Liver (tissue), 8 donors: ENCODE measurements at regions not wholly inside any gene's neighbourhood (a gene's known extent, or its start where the extent isn't known, plus 50 kb on each side); places are given as distances from the start of the nearest gene placed in this dataset.

Experiments used
- DNase-seq: peaks from one replicate; pipeline ENCODE4 v3.0.0-alpha.2; 2017; ENCODE audit warnings: low spot score
- H3K27ac ChIP-seq, 2 donors: one replicate each; pipeline ENCODE4 v1.7.0; 2013; ENCODE audit warnings: inconsistent platforms in 2 of 2, low read length in 2 of 2, control low read depth in 1 of 2, low read depth in 1 of 2, mild to moderate bottlenecking in 1 of 2
- H3K27me3 ChIP-seq, 4 donors: one replicate each; pipeline versions ENCODE4 v1.6.1 to v1.7.0; 2013; ENCODE audit warnings: low read length in 3 of 4, inconsistent platforms in 1 of 4, mild to moderate bottlenecking in 1 of 4, moderate library complexity in 1 of 4; ENCODE audit not compliant: control insufficient read depth in 4 of 4, insufficient read depth in 4 of 4
- H3K36me3 ChIP-seq, 4 donors: one replicate each; pipeline versions ENCODE4 v1.6.1 to v1.7.0; 2013; ENCODE audit warnings: low read length in 3 of 4, mild to moderate bottlenecking in 3 of 4, low read depth in 1 of 4, moderate library complexity in 1 of 4; ENCODE audit not compliant: control insufficient read depth in 4 of 4, insufficient read depth in 3 of 4
- H3K4me1 ChIP-seq, 4 donors: one replicate each; pipeline versions ENCODE4 v1.6.1 to v1.7.0; 2013; ENCODE audit warnings: low read length in 3 of 4, mild to moderate bottlenecking in 3 of 4, moderate library complexity in 1 of 4; ENCODE audit not compliant: control insufficient read depth in 4 of 4, insufficient read depth in 4 of 4
- H3K4me3 ChIP-seq, 3 donors: one replicate each; pipeline versions ENCODE4 v1.6.1 to v1.7.0; 2013; ENCODE audit warnings: low read length in 3 of 3, control low read depth in 1 of 3, low read depth in 1 of 3, mild to moderate bottlenecking in 1 of 3
- H3K9ac ChIP-seq, 2 donors: one replicate each; pipeline ENCODE4 v1.7.0; 2013; ENCODE audit warnings: low read length in 2 of 2, mild to moderate bottlenecking in 2 of 2, moderate library complexity in 2 of 2, control low read depth in 1 of 2, low read depth in 1 of 2
- H3K9me3 ChIP-seq, 4 donors: one replicate each; pipeline versions ENCODE4 v1.6.1 to v1.7.0; 2013; ENCODE audit warnings: low read length in 3 of 4; ENCODE audit not compliant: control insufficient read depth in 4 of 4
- EGR1 ChIP-seq, 2 donors: IDR thresholded peaks; 2 replicates each; pipeline ENCODE4 v1.6.1; 2016 to 2018; ENCODE audit warnings: antibody characterized with exemption in 2 of 2, low read depth in 2 of 2
- FOXA2 ChIP-seq: IDR thresholded peaks from 2 replicates; pipeline ENCODE4 v1.6.1; 2016; ENCODE audit warnings: antibody characterized with exemption
- GABPA ChIP-seq, 2 donors: IDR thresholded peaks in 1 of 2; conservative IDR thresholded peaks in 1 of 2; 2 replicates each; pipeline ENCODE4 v1.6.1; 2016; ENCODE audit warnings: antibody characterized with exemption in 2 of 2, mild to moderate bottlenecking in 1 of 2, moderate library complexity in 1 of 2
- HNF4G ChIP-seq: IDR thresholded peaks from 2 replicates; pipeline ENCODE4 v1.6.1; 2016; ENCODE audit warnings: antibody characterized with exemption
- JUND ChIP-seq, 2 donors: IDR thresholded peaks; 2 replicates each; pipeline ENCODE4 v1.6.1; 2016; ENCODE audit warnings: antibody characterized with exemption in 2 of 2
- NR2F2 ChIP-seq: IDR thresholded peaks from 2 replicates; pipeline ENCODE4 v1.6.1; 2016; ENCODE audit warnings: antibody characterized with exemption
- SP1 ChIP-seq: IDR thresholded peaks from 2 replicates; pipeline ENCODE4 v1.6.1; 2018; ENCODE audit warnings: antibody characterized with exemption, mild to moderate bottlenecking
- TAF1 ChIP-seq: conservative IDR thresholded peaks from 2 replicates; pipeline ENCODE4 v1.6.1; 2016; ENCODE audit warnings: antibody characterized with exemption, mild to moderate bottlenecking
- YY1 ChIP-seq: IDR thresholded peaks from 2 replicates; pipeline ENCODE4 v1.6.1; 2016; ENCODE audit warnings: antibody characterized with exemption, mild to moderate bottlenecking
- WGBS: extraction: QIAGEN DNeasy Blood & Tissue Kit; methylation state at CpG from one replicate; pipeline ENCODE4 v1.1.7; 2013; 5-methylcytosine and 5-hydroxymethylcytosine counted together
- TF ChIP-seq, protein P1 (sequence below): IDR thresholded peaks from 2 replicates; pipeline ENCODE4 v1.6.1; 2016; ENCODE audit warnings: antibody characterized with exemption
- TF ChIP-seq, protein P2 (sequence below): IDR thresholded peaks from 2 replicates; pipeline ENCODE4 v1.6.1; 2016; ENCODE audit warnings: antibody characterized with exemption
- TF ChIP-seq, protein P3 (sequence below): fragments of 150-350 bp; IDR thresholded peaks from 2 replicates; pipeline ENCODE4 v1.5.1; 2017; ENCODE audit warnings: improper control_type of control experiment, low read depth, low read length; ENCODE audit not compliant: missing input control
- TF ChIP-seq, protein P4 (sequence below): IDR thresholded peaks from 2 replicates; pipeline ENCODE4 v1.6.1; 2016; ENCODE audit warnings: antibody characterized with exemption
- donor health status: healthy.
- donor health status: healthy.
- donor health status: healthy.
- donor health status: healthy.
- donor health status: healthy.

DNA sequence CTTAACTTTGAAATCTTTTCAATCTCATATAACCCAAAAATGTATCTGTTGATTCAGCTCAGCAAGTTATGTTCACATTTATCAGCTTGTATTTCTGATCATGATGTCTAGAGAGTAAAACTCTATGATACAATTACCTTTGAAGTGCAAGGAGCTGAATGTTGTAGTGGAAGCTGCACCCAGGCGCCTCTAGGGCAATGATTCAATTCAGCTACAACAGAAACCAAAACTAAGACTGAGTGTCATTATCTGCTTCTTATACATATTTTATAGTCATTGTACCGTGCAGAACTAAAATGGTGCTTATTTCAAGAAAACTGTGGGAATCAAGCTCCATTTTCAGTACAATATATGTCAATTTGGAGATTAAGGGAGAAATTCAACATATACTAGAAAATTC lies 1237.5 kb downstream of the ZPLD1 start:
- 78% methylated on average over 2 of the region's 2 CpGs for WGBS

DNA sequence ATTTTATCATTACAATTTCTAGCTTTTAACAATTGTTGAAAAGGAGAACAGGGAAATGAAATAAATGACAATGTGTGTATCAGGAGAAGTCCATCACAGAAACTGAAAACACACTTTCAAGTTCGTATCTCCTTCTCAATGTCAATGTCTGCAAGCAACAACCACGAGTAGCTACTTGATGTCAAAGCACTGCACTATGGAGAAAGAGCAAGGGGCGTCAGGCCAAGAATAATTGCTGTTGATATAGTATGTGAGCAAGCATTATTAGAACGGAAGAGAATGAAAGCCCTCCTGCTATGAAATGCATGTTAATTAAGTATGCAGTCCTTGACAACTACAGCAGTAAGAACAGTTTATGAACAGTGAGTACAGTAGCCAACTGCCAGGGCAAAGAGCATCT lies 1250.1 kb downstream of the ZPLD1 start:
- no peak for DNase-seq
- TF ChIP-seq JUND (IDR thresholded peaks at IDR 0.05) (no peak), HNF4G (no peak), TAF1 (no peak), YY1 (no peak), SP1 (no peak), GABPA (IDR thresholded peaks at IDR 0.05 in 1 of 2, conservative IDR thresholded peaks at IDR 0.05 in 1 of 2) (no peak), NR2F2 (no peak), FOXA2 (no peak)
- TF ChIP-seq, protein P1, sequence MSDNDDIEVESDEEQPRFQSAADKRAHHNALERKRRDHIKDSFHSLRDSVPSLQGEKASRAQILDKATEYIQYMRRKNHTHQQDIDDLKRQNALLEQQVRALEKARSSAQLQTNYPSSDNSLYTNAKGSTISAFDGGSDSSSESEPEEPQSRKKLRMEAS, result no peak
- TF ChIP-seq, protein P2, sequence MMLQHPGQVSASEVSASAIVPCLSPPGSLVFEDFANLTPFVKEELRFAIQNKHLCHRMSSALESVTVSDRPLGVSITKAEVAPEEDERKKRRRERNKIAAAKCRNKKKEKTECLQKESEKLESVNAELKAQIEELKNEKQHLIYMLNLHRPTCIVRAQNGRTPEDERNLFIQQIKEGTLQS, result no peak
- TF ChIP-seq, protein P3, sequence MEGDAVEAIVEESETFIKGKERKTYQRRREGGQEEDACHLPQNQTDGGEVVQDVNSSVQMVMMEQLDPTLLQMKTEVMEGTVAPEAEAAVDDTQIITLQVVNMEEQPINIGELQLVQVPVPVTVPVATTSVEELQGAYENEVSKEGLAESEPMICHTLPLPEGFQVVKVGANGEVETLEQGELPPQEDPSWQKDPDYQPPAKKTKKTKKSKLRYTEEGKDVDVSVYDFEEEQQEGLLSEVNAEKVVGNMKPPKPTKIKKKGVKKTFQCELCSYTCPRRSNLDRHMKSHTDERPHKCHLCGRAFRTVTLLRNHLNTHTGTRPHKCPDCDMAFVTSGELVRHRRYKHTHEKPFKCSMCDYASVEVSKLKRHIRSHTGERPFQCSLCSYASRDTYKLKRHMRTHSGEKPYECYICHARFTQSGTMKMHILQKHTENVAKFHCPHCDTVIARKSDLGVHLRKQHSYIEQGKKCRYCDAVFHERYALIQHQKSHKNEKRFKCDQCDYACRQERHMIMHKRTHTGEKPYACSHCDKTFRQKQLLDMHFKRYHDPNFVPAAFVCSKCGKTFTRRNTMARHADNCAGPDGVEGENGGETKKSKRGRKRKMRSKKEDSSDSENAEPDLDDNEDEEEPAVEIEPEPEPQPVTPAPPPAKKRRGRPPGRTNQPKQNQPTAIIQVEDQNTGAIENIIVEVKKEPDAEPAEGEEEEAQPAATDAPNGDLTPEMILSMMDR, result no peak
- TF ChIP-seq, protein P4, sequence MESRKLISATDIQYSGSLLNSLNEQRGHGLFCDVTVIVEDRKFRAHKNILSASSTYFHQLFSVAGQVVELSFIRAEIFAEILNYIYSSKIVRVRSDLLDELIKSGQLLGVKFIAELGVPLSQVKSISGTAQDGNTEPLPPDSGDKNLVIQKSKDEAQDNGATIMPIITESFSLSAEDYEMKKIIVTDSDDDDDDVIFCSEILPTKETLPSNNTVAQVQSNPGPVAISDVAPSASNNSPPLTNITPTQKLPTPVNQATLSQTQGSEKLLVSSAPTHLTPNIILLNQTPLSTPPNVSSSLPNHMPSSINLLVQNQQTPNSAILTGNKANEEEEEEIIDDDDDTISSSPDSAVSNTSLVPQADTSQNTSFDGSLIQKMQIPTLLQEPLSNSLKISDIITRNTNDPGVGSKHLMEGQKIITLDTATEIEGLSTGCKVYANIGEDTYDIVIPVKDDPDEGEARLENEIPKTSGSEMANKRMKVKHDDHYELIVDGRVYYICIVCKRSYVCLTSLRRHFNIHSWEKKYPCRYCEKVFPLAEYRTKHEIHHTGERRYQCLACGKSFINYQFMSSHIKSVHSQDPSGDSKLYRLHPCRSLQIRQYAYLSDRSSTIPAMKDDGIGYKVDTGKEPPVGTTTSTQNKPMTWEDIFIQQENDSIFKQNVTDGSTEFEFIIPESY, result no peak
- H3K4me1 ChIP-seq, result no peaks in the 10 kb centered on the region
- no peak overlapping the region for H3K27ac ChIP-seq
- H3K36me3 ChIP-seq, result no peaks in the 10 kb centered on the region
- no peak overlapping the region for H3K9ac ChIP-seq
- no peaks in the 10 kb centered on the region for H3K9me3 ChIP-seq
- no peak overlapping the region for H3K4me3 ChIP-seq
- 43% methylated on average over 4 of the region's 4 CpGs for WGBS
- no peaks in the 10 kb centered on the region for H3K27me3 ChIP-seq

More for the DNA sequence above, 1237.5 kb downstream of the ZPLD1 start:
- H3K27ac ChIP-seq, result no peak overlapping the region
- TF ChIP-seq FOXA2, result no peak
- TF ChIP-seq, protein P2, result no peak
- H3K9me3 ChIP-seq, result no peaks in the 10 kb centered on the region
- no peak overlapping the region for H3K9ac ChIP-seq
- no peaks in the 10 kb centered on the region for H3K27me3 ChIP-seq
- H3K4me1 ChIP-seq, result no peaks in the 10 kb centered on the region
- no peaks in the 10 kb centered on the region for H3K36me3 ChIP-seq
- no peak overlapping the region for H3K4me3 ChIP-seq
- no peak for DNase-seq

DNA sequence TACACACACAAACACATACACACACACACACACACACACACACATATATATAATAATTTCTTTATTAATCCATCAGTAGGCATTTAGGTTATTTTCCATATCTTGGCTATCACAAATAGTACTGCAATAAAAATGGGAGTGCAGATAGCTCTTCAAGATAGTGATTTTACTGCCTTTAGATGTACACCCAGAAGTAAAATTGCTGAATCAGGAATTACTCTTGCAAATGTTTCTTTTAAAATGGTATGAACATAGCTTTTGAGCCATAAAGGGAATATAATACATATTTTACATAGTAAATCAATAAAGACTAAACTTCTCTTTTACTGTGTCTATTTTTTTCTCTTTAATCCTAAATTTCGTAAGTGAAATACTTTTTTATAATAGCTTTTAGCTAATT lies 1251.1 kb downstream of the ZPLD1 start:
- Histone ChIP-seq H3K9ac (no peak overlapping the region), H3K4me3 (no peak overlapping the region), H3K27ac (no peak overlapping the region), H3K36me3 (no peaks in the 10 kb centered on the region), H3K4me1 (no peaks in the 10 kb centered on the region), H3K9me3 (no peaks in the 10 kb centered on the region), H3K27me3 (no peaks in the 10 kb centered on the region)
- WGBS, result 38% methylated on average over 1 of the region's 1 CpG
- TF ChIP-seq FOXA2, result no peak
- TF ChIP-seq SP1, result no peak
- no peak for TF ChIP-seq GABPA (IDR thresholded peaks at IDR 0.05 in 1 of 2, conservative IDR thresholded peaks at IDR 0.05 in 1 of 2)
- TF ChIP-seq, protein P3, result no peak
- TF ChIP-seq YY1, result no peak
- TF ChIP-seq, protein P4, result no peak
- TF ChIP-seq TAF1, result no peak
- no peak for TF ChIP-seq EGR1 (IDR thresholded peaks at IDR 0.05; ENCODE audit: low read depth in 2 of 2)
- no peak for DNase-seq
